ENCODE measurements at regions not wholly inside any gene's neighbourhood (a gene's known extent, or its start where the extent isn't known, plus 50 kb on each side); places are given as distances from the start of the nearest gene placed in this dataset.

DNA sequence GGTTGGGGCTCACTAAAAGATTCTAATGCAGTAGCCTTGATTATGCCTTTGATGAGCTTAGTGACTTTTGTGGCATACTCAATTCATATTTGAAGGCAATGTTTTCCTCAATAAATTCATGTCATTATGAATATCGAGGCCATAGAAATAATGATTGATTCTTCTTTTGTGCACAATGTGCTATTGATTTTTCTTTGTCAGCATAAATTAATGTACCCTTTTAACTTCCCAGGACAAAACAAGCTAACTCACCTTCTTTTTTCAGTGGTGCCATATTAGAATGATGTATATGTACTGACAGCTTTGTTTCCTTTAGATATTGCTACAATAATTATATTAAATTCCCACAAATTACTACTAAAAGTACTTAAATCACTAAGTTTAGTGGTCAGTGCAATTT is 484.3 kb upstream of the HS3ST5 start:
- TF ChIP-seq POLR2A (IDR thresholded peaks at IDR 0.05; ENCODE audit: low read length) (no peak), POLR2AphosphoS2 (conservative IDR thresholded peaks at IDR 0.05; ENCODE audit: low read length) (no peak), KDM1A (IDR thresholded peaks at IDR 0.05; ENCODE audit: low read depth) (no peak)
- TF ChIP-seq, protein P1, sequence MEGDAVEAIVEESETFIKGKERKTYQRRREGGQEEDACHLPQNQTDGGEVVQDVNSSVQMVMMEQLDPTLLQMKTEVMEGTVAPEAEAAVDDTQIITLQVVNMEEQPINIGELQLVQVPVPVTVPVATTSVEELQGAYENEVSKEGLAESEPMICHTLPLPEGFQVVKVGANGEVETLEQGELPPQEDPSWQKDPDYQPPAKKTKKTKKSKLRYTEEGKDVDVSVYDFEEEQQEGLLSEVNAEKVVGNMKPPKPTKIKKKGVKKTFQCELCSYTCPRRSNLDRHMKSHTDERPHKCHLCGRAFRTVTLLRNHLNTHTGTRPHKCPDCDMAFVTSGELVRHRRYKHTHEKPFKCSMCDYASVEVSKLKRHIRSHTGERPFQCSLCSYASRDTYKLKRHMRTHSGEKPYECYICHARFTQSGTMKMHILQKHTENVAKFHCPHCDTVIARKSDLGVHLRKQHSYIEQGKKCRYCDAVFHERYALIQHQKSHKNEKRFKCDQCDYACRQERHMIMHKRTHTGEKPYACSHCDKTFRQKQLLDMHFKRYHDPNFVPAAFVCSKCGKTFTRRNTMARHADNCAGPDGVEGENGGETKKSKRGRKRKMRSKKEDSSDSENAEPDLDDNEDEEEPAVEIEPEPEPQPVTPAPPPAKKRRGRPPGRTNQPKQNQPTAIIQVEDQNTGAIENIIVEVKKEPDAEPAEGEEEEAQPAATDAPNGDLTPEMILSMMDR (IDR thresholded peaks at IDR 0.05) = no peak
